ENCODE measurements at regions not wholly inside any gene's neighbourhood (a gene's known extent, or its start where the extent isn't known, plus 50 kb on each side); places are given as distances from the start of the nearest gene placed in this dataset.
A peak's percentile ranks its signal among the peaks of the same experiment; 100 is the strongest.

GRCh38 chr18:34976899-34977837 is 64.0 kb upstream of the MAPRE2 start:
- Histone ChIP-seq H3K4me3 (ENCODE audit: low read length in 3 of 3) (peak overlapping the region; percentile 51 to 78 (median 78)), H3K27me3 (ENCODE audit: control insufficient read depth, insufficient read depth, low read length) (peaks cover 8% of the 10 kb centered on the region), H3K27ac (ENCODE audit: low read depth in 2 of 2, low read length in 2 of 2) (no peak overlapping the region), H3K4me1 (ENCODE audit: control insufficient read depth in 2 of 3, insufficient read depth in 2 of 3, low read depth in 1 of 3, low read length in 3 of 3) (peaks cover 0 to 9% (median 0%) of the 10 kb centered on the region in 3 donors), H3K9me3 (ENCODE audit: control insufficient read depth in 2 of 3, insufficient read depth in 1 of 3, low read length in 3 of 3) (no peaks in the 10 kb centered on the region), H3K9ac (ENCODE audit: low read length in 3 of 3) (peak overlapping the region in 2 of 3 donors; percentile 29 to 76), H3K36me3 (ENCODE audit: control insufficient read depth in 2 of 3, insufficient read depth in 3 of 3, low read length in 3 of 3) (no peaks in the 10 kb centered on the region)
- DNase-seq: peak; percentile 81 to 92 (median 89)
- no peak for FAIRE-seq
- no peak for TF ChIP-seq CTCF (IDR thresholded peaks at IDR 0.05; ENCODE audit: borderline replicate concordance, extremely low read depth, insufficient read depth)
- intact Hi-C loops (cut with DNase I): no loop called here

- H3K36me3 ChIP-seq (ENCODE audit: control insufficient read depth in 2 of 3, insufficient read depth in 3 of 3, low read length in 3 of 3): no peaks in the 10 kb centered on the region
- peaks cover 8% of the 10 kb centered on the region for H3K27me3 ChIP-seq (ENCODE audit: control insufficient read depth, insufficient read depth, low read length)
- peaks cover 0 to 9% (median 0%) of the 10 kb centered on the region in 3 donors for H3K4me1 ChIP-seq (ENCODE audit: control insufficient read depth in 2 of 3, insufficient read depth in 2 of 3, low read depth in 1 of 3, low read length in 3 of 3)
- peak overlapping the region; percentile 51 to 78 (median 78) for H3K4me3 ChIP-seq (ENCODE audit: low read length in 3 of 3)
- no peaks in the 10 kb centered on the region for H3K9me3 ChIP-seq (ENCODE audit: control insufficient read depth in 2 of 3, insufficient read depth in 1 of 3, low read length in 3 of 3)
- FAIRE-seq (no peak), DNase-seq (peak; percentile 42 to 83 (median 57))
- TF ChIP-seq CTCF (IDR thresholded peaks at IDR 0.05; ENCODE audit: borderline replicate concordance, extremely low read depth, insufficient read depth): no peak
- intact Hi-C loops (cut with DNase I): no loop called here
- peak overlapping the region in 1 of 3 donors; percentile 76 for H3K9ac ChIP-seq (ENCODE audit: low read length in 3 of 3)
- peak overlapping the region in 1 of 2 donors; percentile 2 for H3K27ac ChIP-seq (ENCODE audit: low read depth in 2 of 2, low read length in 2 of 2)
Measured at GRCh38 chr18:34977838-34978532, 63.2 kb upstream of the MAPRE2 start.

GRCh38 chr18:34978533-34978893 is 62.7 kb upstream of the MAPRE2 start:
- Histone ChIP-seq H3K9ac (ENCODE audit: low read length in 3 of 3) (peak overlapping the region in 1 of 3 donors; percentile 76), H3K27ac (ENCODE audit: low read depth in 2 of 2, low read length in 2 of 2) (peak overlapping the region; percentile 2 to 23), H3K4me3 (ENCODE audit: low read length in 3 of 3) (peak overlapping the region in 2 of 3 donors; percentile 78), H3K9me3 (ENCODE audit: control insufficient read depth in 2 of 3, insufficient read depth in 1 of 3, low read length in 3 of 3) (no peaks in the 10 kb centered on the region), H3K36me3 (ENCODE audit: control insufficient read depth in 2 of 3, insufficient read depth in 3 of 3, low read length in 3 of 3) (no peaks in the 10 kb centered on the region), H3K4me1 (ENCODE audit: control insufficient read depth in 2 of 3, insufficient read depth in 2 of 3, low read depth in 1 of 3, low read length in 3 of 3) (peaks cover 0 to 9% (median 0%) of the 10 kb centered on the region in 3 donors), H3K27me3 (ENCODE audit: control insufficient read depth, insufficient read depth, low read length) (peaks cover 8% of the 10 kb centered on the region)
- DNase-seq: peak in 1 of 5 donors; percentile 31
- intact Hi-C loops (cut with DNase I): no loop called here
- TF ChIP-seq CTCF (IDR thresholded peaks at IDR 0.05; ENCODE audit: borderline replicate concordance, extremely low read depth, insufficient read depth): no peak
- FAIRE-seq: no peak

Data from kidney (tissue), 13 donors.